GDM1 (cell line): ENCODE measurements at regions not wholly inside any gene's neighbourhood (a gene's known extent, or its start where the extent isn't known, plus 50 kb on each side); places are given as distances from the start of the nearest gene placed in this dataset.
"Not testable (repeated sequence)": the region's sequence is repeated elsewhere in the genome, so short reads cannot be mapped to it uniquely, and the experiment has no call there.

Source experiments
- DNase-seq: peaks from one replicate; lab custom pipeline; 2025; lab: John Stamatoyannopoulos, UW

- DNase-seq: peak; percentile 28
Observed at GRCh38 chr19:14283813-14284520, 78.0 kb upstream of the ADGRL1 start.

GRCh38 chr19:14279270-14279669, 73.3 kb upstream of the ADGRL1 start:
- not testable (repeated sequence) for DNase-seq

- no peak for DNase-seq
Observed at GRCh38 chr19:14277608-14278007, 71.6 kb upstream of the ADGRL1 start.

- not testable (repeated sequence) for DNase-seq
Observed at GRCh38 chr19:14275823-14276222, 69.9 kb upstream of the ADGRL1 start.

- no peak for DNase-seq
Observed at GRCh38 chr19:14272623-14273022, 66.7 kb upstream of the ADGRL1 start.

- DNase-seq: no peak
Observed at GRCh38 chr19:14271840-14272239, 65.9 kb upstream of the ADGRL1 start.

DNA sequence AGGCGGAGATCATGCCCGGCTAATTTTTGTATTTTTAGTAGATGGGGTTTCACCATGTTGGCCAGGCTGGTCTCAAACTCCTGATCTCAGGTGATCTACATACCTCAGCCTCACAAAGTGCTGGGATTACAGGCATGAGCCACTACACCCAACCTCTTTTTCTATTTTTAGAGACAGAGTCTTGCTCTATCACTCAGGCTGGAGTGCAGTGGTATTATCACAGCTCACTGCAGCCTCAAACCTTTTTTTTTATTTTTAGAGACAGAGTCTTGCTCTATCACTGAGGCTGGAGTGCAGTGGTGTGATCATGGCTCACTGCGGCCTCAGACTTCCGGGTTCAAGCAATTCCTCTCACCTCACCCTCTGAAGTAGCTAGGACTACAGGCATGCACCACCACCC, 64.6 kb upstream of the ADGRL1 start:
- not testable (repeated sequence) for DNase-seq

DNA sequence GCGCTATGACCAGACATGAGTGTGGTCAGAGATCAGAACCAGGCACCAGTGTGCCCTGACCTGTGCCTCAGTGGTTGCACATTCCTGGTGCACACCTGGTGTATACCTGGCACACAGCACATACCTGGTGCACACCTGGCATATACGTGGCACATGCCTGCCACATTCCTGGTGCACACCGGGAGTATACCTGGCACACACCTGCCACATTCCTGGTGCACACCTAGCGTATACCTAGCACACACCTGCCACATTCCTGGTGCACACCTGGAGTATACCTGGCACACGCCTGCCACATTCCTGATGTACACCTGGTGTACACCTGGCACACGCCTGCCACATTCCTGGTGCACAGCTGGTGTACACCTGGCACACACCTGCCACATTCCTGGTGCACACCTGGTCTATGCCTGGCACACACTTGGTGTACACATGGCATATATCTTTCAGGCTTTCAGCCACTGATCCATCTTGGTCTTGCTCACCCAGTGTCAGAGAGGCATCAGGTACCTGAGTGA, 61.3 kb upstream of the ADGRL1 start:
- DNase-seq: no peak

GRCh38 chr19:14266208-14266607, 60.2 kb upstream of the ADGRL1 start:
- DNase-seq: not testable (repeated sequence)

GRCh38 chr19:14265290-14266036, 59.5 kb upstream of the ADGRL1 start:
- no peak for DNase-seq

DNA sequence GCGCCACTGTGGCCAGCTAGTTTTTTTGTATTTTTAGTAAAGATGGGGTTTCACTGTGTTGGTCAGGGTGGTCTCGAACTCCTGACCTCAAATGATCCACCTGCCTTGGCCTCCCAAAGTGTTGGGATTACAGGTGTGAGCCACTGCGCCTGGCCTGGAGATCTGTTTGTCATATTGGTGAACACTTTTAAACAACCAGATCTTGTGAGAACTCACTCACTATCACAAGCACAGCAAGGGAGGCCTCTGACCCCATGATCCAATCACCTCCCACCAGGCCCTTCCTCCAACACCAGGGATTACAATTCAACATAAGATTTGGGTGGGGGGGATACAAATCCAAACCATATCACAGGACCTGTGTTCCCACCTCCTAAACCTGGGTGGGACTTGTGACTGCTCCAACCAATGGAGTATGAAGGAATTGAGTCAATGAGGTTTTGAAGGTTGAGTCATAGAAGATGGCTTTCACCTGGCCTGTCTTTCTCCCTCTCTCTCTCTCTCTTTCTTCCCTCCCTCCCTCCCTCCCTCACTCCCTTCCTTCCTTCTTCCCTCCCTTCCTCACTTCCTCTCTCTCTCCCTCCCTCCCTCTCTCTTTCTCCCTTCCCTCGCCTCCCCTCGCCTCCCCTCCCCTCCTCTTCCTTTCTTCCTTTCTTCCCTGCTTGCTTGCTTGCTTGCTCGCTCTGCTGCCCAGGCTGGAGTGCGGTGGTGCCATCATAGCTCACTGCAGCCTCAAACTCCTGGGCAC, 50.1 kb upstream of the ADGRL1 start:
- DNase-seq: not testable (repeated sequence)
